IMR-90 (cell line): ENCODE measurements at regions not wholly inside any gene's neighbourhood (a gene's known extent, or its start where the extent isn't known, plus 50 kb on each side); places are given as distances from the start of the nearest gene placed in this dataset.

Experiments used
- ATAC-seq: fragments of 200-7000 bp; cut with Tn5 transposase; 2 replicates; pipeline ENCODE4 v1.9.1; 2020; ENCODE audit warnings: low read depth, mild to moderate bottlenecking, moderate library complexity
- BruUV-seq: library from RNA; stranded (reverse); fragments of 400-500 nt; replicated peaks from 2 replicates; lab custom pipeline; 2021; lab: Mats Ljungman, UMichigan
- CTCF ChIA-PET: fragments of 300-600 bp; formaldehyde crosslinking; extraction: SDS; loops from one replicate; lab custom pipeline; 2021; ENCODE audit warnings: antibody characterized with exemption; lab: Yijun Ruan, JAX
- POLR2A ChIA-PET: fragments of 300-600 bp; sonication (Branson Sonifier 250); formaldehyde crosslinking; loops from one replicate; lab custom pipeline; 2022; ENCODE audit warnings: antibody characterized with exemption; ENCODE audit not compliant: unreplicated experiment; lab: Charles Lee
- DNase-seq: peaks from one replicate; pipeline ENCODE4 v3.0.0; 2013
- H2AFZ ChIP-seq: replicated peaks from 2 replicates; pipeline ENCODE3; 2013; ENCODE audit warnings: low read length, mild to moderate bottlenecking; ENCODE audit not compliant: poor library complexity
- H2AK5ac ChIP-seq: 2 replicates; pipeline ENCODE4 v1.6.1; 2013; ENCODE audit warnings: low read depth, low read length, inconsistent platforms
- H2AK9ac ChIP-seq: replicated peaks from 2 replicates; pipeline ENCODE3; 2013; ENCODE audit warnings: mild to moderate bottlenecking, low read depth, low read length, moderate library complexity; ENCODE audit not compliant: poor library complexity
- H2BK120ac ChIP-seq: 2 replicates; pipeline ENCODE4 v1.6.1; 2013; ENCODE audit warnings: low read depth, low read length, inconsistent platforms
- H2BK15ac ChIP-seq: 3 replicates; pipeline ENCODE4 v1.6.1; 2013; ENCODE audit warnings: low read depth, low read length, inconsistent platforms
- H2BK20ac ChIP-seq: 2 replicates; pipeline ENCODE4 v1.6.1; 2013; ENCODE audit warnings: low read depth, mild to moderate bottlenecking, inconsistent platforms, low read length, moderate library complexity
- H2BK5ac ChIP-seq: 2 replicates; pipeline ENCODE4 v1.6.1; 2013; ENCODE audit warnings: mild to moderate bottlenecking, low read depth, low read length, inconsistent platforms; ENCODE audit not compliant: poor library complexity, severe bottlenecking
- H3K14ac ChIP-seq: replicated peaks from 2 replicates; pipeline ENCODE4 v1.6.1; 2013; ENCODE audit warnings: low read depth, low read length, inconsistent platforms
- H3K18ac ChIP-seq: 2 replicates; pipeline ENCODE4 v1.6.1; 2013; ENCODE audit warnings: low read depth, low read length, control low read depth
- H3K23ac ChIP-seq: 2 replicates; pipeline ENCODE4 v1.6.1; 2013; ENCODE audit warnings: low read depth, low read length, inconsistent platforms
- H3K27ac ChIP-seq: 2 replicates; pipeline ENCODE4 v1.5.1; 2013; ENCODE audit warnings: mild to moderate bottlenecking, control low read depth, low read length; ENCODE audit not compliant: insufficient read depth
- H3K27me3 ChIP-seq: 2 replicates; pipeline ENCODE4 v1.6.1; 2013; ENCODE audit warnings: low read length; ENCODE audit not compliant: control insufficient read depth, insufficient read depth
- H3K36me3 ChIP-seq: 2 replicates; pipeline ENCODE4 v1.6.1; 2013; ENCODE audit warnings: low read length, mixed read lengths; ENCODE audit not compliant: control insufficient read depth, insufficient read depth
- H3K4ac ChIP-seq: 2 replicates; pipeline ENCODE4 v1.6.1; 2013; ENCODE audit warnings: low read depth, low read length, inconsistent platforms
- H3K4me1 ChIP-seq: 2 replicates; pipeline ENCODE4 v1.6.1; 2013; ENCODE audit warnings: low read length, mixed read lengths; ENCODE audit not compliant: control insufficient read depth, insufficient read depth
- H3K4me2 ChIP-seq: 2 replicates; pipeline ENCODE4 v1.6.1; 2013; ENCODE audit warnings: low read depth, mild to moderate bottlenecking, control low read depth, low read length, moderate library complexity
- H3K4me3 ChIP-seq: 2 replicates; pipeline ENCODE4 v1.5.1; 2013; ENCODE audit warnings: low read depth, mild to moderate bottlenecking, control low read depth, low read length, moderate library complexity; ENCODE audit not compliant: insufficient read depth
- H3K56ac ChIP-seq: 2 replicates; pipeline ENCODE4 v1.6.1; 2013; ENCODE audit warnings: low read length, inconsistent platforms; ENCODE audit not compliant: insufficient read depth; ENCODE audit errors: extremely low read depth
- H3K79me1 ChIP-seq, 2 experiments: 2 replicates each; pipeline ENCODE4 v1.6.1; 2013; ENCODE audit warnings: low read length in 2 of 2, inconsistent platforms in 1 of 2, low read depth in 1 of 2
- H3K9ac ChIP-seq: 2 replicates; pipeline ENCODE4 v1.6.1; 2013; ENCODE audit warnings: low read depth, low read length, control low read depth
- H3K9me1 ChIP-seq: 2 replicates; pipeline ENCODE4 v1.6.1; 2013; ENCODE audit warnings: low read length, inconsistent platforms; ENCODE audit not compliant: insufficient read depth
- H3K9me3 ChIP-seq: 2 replicates; pipeline ENCODE4 v1.6.1; 2013; ENCODE audit warnings: low read length; ENCODE audit not compliant: control insufficient read depth, insufficient read depth
- H4K20me1 ChIP-seq: 2 replicates; pipeline ENCODE4 v1.6.1; 2013; ENCODE audit warnings: low read length, inconsistent platforms; ENCODE audit not compliant: insufficient read depth
- H4K5ac ChIP-seq: 2 replicates; pipeline ENCODE4 v1.6.1; 2013; ENCODE audit warnings: mild to moderate bottlenecking, low read depth, low read length, control low read depth
- H4K8ac ChIP-seq, 2 experiments: 2 replicates each; pipeline ENCODE4 v1.6.1; 2013; ENCODE audit warnings: low read depth in 2 of 2, low read length in 2 of 2, control low read depth in 1 of 2, inconsistent platforms in 1 of 2
- H4K91ac ChIP-seq: 2 replicates; pipeline ENCODE4 v1.6.1; 2013; ENCODE audit warnings: low read depth, low read length, inconsistent platforms; ENCODE audit not compliant: insufficient read depth
- BHLHE40 ChIP-seq: fragments of 150-350 bp; IDR thresholded peaks from 2 replicates; pipeline ENCODE4 v1.6.1; 2016; ENCODE audit warnings: mild to moderate bottlenecking, low read depth, low read length
- CEBPB ChIP-seq: IDR thresholded peaks from 2 replicates; pipeline ENCODE4 v1.6.1; 2012; ENCODE audit warnings: low read depth, low read length, improper control_type of control experiment
- CHD1 ChIP-seq: IDR thresholded peaks from 2 replicates; pipeline ENCODE4 v1.6.1; 2012; ENCODE audit warnings: low read depth, low read length, improper control_type of control experiment
- FOS ChIP-seq: fragments of 150-350 bp; IDR thresholded peaks from 2 replicates; pipeline ENCODE4 v1.6.1; 2016; ENCODE audit warnings: low read depth, low read length
- MAFK ChIP-seq: IDR thresholded peaks from 2 replicates; pipeline ENCODE4 v1.6.1; 2012; ENCODE audit warnings: low read depth, low read length, improper control_type of control experiment
- MAZ ChIP-seq: IDR thresholded peaks from 2 replicates; pipeline ENCODE4 v1.6.1; 2012; ENCODE audit warnings: low read depth, mild to moderate bottlenecking, low read length, improper control_type of control experiment, moderate library complexity, borderline replicate concordance
- MXI1 ChIP-seq: IDR thresholded peaks from 2 replicates; pipeline ENCODE4 v1.6.1; 2012; ENCODE audit warnings: low read depth, mild to moderate bottlenecking, low read length, moderate library complexity, borderline replicate concordance
- NFE2L2 ChIP-seq: fragments of 150-350 bp; IDR thresholded peaks from 2 replicates; pipeline ENCODE4 v1.6.1; 2016; ENCODE audit warnings: low read depth, mild to moderate bottlenecking, low read length
- POLR2A ChIP-seq: IDR thresholded peaks from 2 replicates; pipeline ENCODE4 v1.6.1; 2012; ENCODE audit warnings: mild to moderate bottlenecking, low read depth, low read length
- RAD21 ChIP-seq: IDR thresholded peaks from 2 replicates; pipeline ENCODE4 v1.6.1; 2012; ENCODE audit warnings: low read length, improper control_type of control experiment
- RCOR1 ChIP-seq: IDR thresholded peaks from 2 replicates; pipeline ENCODE4 v1.6.1; 2012; ENCODE audit warnings: mild to moderate bottlenecking, low read length, improper control_type of control experiment; ENCODE audit not compliant: insufficient replicate concordance
- RFX5 ChIP-seq: IDR thresholded peaks from 2 replicates; pipeline ENCODE4 v1.8.0; 2012; ENCODE audit warnings: low read depth, mild to moderate bottlenecking, low read length, moderate library complexity
- SMC3 ChIP-seq: fragments of 150-350 bp; IDR thresholded peaks from 2 replicates; pipeline ENCODE4 v1.6.1; 2016; ENCODE audit warnings: low read depth, mild to moderate bottlenecking, antibody characterized with exemption, low read length, moderate library complexity
- WGBS, 2 experiments: methylation state at CpG; one replicate each; pipeline versions ENCODE4 v1.1.5 to v1.1.7; 2013; ENCODE audit warnings: missing lambda C conversion rate in 2 of 2; ENCODE audit not compliant: insufficient read length in 1 of 2; ENCODE audit errors: extremely low coverage in 2 of 2; 5-methylcytosine and 5-hydroxymethylcytosine counted together
- dilution Hi-C: fragments of 300-500 bp; cut with HindIII; formaldehyde crosslinking; loops from one replicate; pipeline ENCODE4 v1.14.3; 2018; ENCODE audit warnings: low sequenced_read_pairs; ENCODE audit not compliant: unreplicated experiment
- in situ Hi-C: fragments of 300-500 bp; cut with MboI; formaldehyde crosslinking; loops from 3 replicates; pipeline ENCODE4 v1.14.3; 2019; ENCODE audit warnings: low sequenced_read_pairs, inconsistent platforms, mixed read lengths
- intact Hi-C: fragments of 100-400 bp; cut with micrococcal nuclease; formaldehyde crosslinking; loops from 2 replicates; pipeline ENCODE4 v1.10.0; 2022
- TF ChIP-seq, protein P1 (sequence below): fragments of 150-350 bp; IDR thresholded peaks from 2 replicates; pipeline ENCODE4 v1.6.1; 2016; ENCODE audit warnings: low read depth, mild to moderate bottlenecking, low read length, moderate library complexity, borderline replicate concordance
- TF ChIP-seq, protein P2 (sequence below): conservative IDR thresholded peaks from 2 replicates; pipeline ENCODE4 v1.5.1; 2012; ENCODE audit warnings: mild to moderate bottlenecking, low read depth, low read length, improper control_type of control experiment
- TF ChIP-seq, protein P3 (sequence below): fragments of 150-350 bp; IDR thresholded peaks from 2 replicates; pipeline ENCODE4 v1.6.1; 2017; ENCODE audit warnings: mild to moderate bottlenecking, antibody characterized with exemption, low read length, low read depth

DNA sequence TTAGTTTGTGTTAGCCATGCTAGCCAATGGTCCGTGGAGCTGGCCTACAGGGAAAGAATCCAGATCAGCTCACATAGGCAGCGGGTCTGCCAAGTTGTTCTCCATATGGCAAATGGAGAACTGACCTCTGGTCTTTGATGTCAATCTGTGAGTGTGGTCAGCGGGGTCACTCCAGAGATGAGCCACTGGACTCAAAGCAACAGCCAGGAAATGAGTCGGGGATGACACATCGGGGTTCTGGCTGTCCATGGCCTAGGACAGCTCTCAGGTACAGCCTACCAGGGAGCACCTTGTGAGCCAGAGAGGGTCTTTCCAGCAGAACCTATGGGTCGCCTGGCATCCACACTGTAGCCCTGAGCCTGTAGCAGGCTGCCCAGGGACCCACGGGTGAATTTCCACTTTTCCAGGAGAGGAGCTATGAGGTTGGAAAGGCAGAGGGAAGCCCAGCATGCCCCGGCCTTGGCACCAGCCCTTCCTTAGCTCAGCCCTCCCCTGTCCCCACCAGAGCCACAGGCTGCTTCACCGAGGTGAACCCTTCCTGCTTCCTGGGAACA lies 203.0 kb upstream of the TNRC6C start:
- Histone ChIP-seq H4K91ac (no peak overlapping the region), H2BK15ac (no peak overlapping the region), H3K27me3 (peaks cover 12% of the 10 kb centered on the region), H3K56ac (no peak overlapping the region), H3K4me1 (no peaks in the 10 kb centered on the region), H2BK5ac (no peak overlapping the region), H3K27ac (no peak overlapping the region), H3K23ac (no peak overlapping the region), H3K4me3 (no peak overlapping the region), H2BK120ac (no peak overlapping the region), H3K9me3 (peaks cover 7% of the 10 kb centered on the region), H2BK20ac (no peak overlapping the region), H4K8ac (no peak overlapping the region), H2AK9ac (no peak overlapping the region), H3K36me3 (no peaks in the 10 kb centered on the region), H3K79me1 (no peaks in the 10 kb centered on the region), H2AK5ac (no peak overlapping the region), H3K14ac (no peak overlapping the region), H4K20me1 (no peaks in the 10 kb centered on the region), H3K9ac (no peak overlapping the region), H4K5ac (no peak overlapping the region), H3K9me1 (no peaks in the 10 kb centered on the region), H2AFZ (no peak overlapping the region), H3K4ac (no peak overlapping the region), H3K18ac (no peak overlapping the region), H3K4me2 (no peak overlapping the region)
- dilution Hi-C loops, result no loop called here
- intact Hi-C loops, result no loop called here
- WGBS, 2 experiments, result 62% methylated on average over 4 of the region's 9 CpGs; no CpG with 5 or more reads in 1 of the 2 experiments
- no TSS peak for BruUV-seq
- ChIA-PET CTCF (no interaction called here), POLR2A (no interaction called here)
- ATAC-seq (no peak), DNase-seq (no peak)
- in situ Hi-C loops, result no loop called here
- no peak for TF ChIP-seq MXI1
- no peak for TF ChIP-seq CEBPB
- TF ChIP-seq, protein P1, sequence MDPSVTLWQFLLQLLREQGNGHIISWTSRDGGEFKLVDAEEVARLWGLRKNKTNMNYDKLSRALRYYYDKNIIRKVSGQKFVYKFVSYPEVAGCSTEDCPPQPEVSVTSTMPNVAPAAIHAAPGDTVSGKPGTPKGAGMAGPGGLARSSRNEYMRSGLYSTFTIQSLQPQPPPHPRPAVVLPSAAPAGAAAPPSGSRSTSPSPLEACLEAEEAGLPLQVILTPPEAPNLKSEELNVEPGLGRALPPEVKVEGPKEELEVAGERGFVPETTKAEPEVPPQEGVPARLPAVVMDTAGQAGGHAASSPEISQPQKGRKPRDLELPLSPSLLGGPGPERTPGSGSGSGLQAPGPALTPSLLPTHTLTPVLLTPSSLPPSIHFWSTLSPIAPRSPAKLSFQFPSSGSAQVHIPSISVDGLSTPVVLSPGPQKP, result no peak
- TF ChIP-seq, protein P2, sequence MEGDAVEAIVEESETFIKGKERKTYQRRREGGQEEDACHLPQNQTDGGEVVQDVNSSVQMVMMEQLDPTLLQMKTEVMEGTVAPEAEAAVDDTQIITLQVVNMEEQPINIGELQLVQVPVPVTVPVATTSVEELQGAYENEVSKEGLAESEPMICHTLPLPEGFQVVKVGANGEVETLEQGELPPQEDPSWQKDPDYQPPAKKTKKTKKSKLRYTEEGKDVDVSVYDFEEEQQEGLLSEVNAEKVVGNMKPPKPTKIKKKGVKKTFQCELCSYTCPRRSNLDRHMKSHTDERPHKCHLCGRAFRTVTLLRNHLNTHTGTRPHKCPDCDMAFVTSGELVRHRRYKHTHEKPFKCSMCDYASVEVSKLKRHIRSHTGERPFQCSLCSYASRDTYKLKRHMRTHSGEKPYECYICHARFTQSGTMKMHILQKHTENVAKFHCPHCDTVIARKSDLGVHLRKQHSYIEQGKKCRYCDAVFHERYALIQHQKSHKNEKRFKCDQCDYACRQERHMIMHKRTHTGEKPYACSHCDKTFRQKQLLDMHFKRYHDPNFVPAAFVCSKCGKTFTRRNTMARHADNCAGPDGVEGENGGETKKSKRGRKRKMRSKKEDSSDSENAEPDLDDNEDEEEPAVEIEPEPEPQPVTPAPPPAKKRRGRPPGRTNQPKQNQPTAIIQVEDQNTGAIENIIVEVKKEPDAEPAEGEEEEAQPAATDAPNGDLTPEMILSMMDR, result no peak
- TF ChIP-seq NFE2L2, result no peak
- TF ChIP-seq RFX5, result no peak
- TF ChIP-seq MAFK, result no peak
- TF ChIP-seq, protein P3, sequence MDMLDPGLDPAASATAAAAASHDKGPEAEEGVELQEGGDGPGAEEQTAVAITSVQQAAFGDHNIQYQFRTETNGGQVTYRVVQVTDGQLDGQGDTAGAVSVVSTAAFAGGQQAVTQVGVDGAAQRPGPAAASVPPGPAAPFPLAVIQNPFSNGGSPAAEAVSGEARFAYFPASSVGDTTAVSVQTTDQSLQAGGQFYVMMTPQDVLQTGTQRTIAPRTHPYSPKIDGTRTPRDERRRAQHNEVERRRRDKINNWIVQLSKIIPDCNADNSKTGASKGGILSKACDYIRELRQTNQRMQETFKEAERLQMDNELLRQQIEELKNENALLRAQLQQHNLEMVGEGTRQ, result no peak
- TF ChIP-seq CHD1, result no peak
- no peak for TF ChIP-seq BHLHE40
- no peak for TF ChIP-seq RAD21
- TF ChIP-seq FOS, result no peak
- no peak for TF ChIP-seq MAZ
- TF ChIP-seq SMC3, result no peak
- no peak for TF ChIP-seq RCOR1
- TF ChIP-seq POLR2A, result no peak
